Lower leg skin (tissue), 3 donors: ENCODE measurements at regions not wholly inside any gene's neighbourhood (a gene's known extent, or its start where the extent isn't known, plus 50 kb on each side); places are given as distances from the start of the nearest gene placed in this dataset.

Experiments
- POLR2A ChIP-seq, 2 donors: fragments of 450-650 bp; IDR thresholded peaks; one replicate each; pipeline ENCODE4 v1.6.1; 2016 to 2017; ENCODE audit warnings: antibody characterized with exemption in 2 of 2, mild to moderate bottlenecking in 1 of 2, moderate library complexity in 1 of 2
- TF ChIP-seq, protein P1 (sequence below), 3 donors: fragments of 450-650 bp; IDR thresholded peaks; one replicate each; pipeline ENCODE4 v1.5.1; 2016; ENCODE audit warnings: antibody characterized with exemption in 3 of 3, mild to moderate bottlenecking in 3 of 3, moderate library complexity in 2 of 3

DNA sequence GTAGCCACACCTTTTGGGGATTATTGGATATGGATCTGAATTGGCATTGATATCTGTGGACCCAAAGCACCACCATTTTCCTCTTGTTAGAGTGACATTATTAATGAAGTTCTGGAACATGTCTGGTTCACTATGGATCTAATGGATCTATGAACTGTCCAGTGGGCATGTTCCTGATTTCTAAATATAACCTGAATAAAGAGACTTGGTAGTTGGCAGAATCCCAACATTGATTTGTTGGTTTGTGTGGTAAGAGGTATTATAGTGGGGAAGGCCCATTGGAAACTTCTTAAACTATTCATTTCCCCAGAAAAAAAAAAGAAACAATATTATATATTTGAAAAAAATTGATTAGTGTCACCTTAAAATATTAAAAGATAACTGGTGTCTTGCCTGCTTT, 312.6 kb downstream of the HTR1B start:
- TF ChIP-seq, protein P1, sequence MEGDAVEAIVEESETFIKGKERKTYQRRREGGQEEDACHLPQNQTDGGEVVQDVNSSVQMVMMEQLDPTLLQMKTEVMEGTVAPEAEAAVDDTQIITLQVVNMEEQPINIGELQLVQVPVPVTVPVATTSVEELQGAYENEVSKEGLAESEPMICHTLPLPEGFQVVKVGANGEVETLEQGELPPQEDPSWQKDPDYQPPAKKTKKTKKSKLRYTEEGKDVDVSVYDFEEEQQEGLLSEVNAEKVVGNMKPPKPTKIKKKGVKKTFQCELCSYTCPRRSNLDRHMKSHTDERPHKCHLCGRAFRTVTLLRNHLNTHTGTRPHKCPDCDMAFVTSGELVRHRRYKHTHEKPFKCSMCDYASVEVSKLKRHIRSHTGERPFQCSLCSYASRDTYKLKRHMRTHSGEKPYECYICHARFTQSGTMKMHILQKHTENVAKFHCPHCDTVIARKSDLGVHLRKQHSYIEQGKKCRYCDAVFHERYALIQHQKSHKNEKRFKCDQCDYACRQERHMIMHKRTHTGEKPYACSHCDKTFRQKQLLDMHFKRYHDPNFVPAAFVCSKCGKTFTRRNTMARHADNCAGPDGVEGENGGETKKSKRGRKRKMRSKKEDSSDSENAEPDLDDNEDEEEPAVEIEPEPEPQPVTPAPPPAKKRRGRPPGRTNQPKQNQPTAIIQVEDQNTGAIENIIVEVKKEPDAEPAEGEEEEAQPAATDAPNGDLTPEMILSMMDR (IDR thresholded peaks at IDR 0.05), result no peak
- no peak for TF ChIP-seq POLR2A (IDR thresholded peaks at IDR 0.05)
